GM19023 (cell line): ENCODE measurements at regions not wholly inside any gene's neighbourhood (a gene's known extent, or its start where the extent isn't known, plus 50 kb on each side); places are given as distances from the start of the nearest gene placed in this dataset.
"Not testable (repeated sequence)": the region's sequence is repeated elsewhere in the genome, so short reads cannot be mapped to it uniquely, and the experiment has no call there.

Source experiments
- ATAC-seq: cut with Tn5 transposase; IDR thresholded peaks from one replicate; pipeline ENCODE4 v1.9.1; 2021; ENCODE audit warnings: mild to moderate bottlenecking, moderate library complexity; ENCODE audit not compliant: unreplicated experiment

DNA sequence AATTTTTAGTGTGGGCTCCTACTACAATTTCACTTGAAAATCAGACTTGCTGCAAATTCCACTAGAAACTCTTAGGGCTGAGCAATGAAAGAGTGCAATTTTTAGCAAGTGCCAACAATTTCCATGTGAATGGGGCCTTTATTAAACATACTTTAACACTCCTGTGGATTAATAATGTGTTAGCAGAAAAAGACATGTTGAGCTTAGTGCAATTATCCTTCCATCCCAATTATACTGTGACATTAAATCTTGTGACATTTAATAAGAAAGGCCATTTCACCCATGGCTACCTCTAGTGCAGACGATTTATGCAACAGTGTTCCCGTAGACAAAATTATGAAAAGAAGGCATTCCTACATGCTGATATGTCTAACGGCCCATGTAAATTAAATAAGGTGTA lies 639.7 kb downstream of the STK39 start:
- ATAC-seq: no peak

DNA sequence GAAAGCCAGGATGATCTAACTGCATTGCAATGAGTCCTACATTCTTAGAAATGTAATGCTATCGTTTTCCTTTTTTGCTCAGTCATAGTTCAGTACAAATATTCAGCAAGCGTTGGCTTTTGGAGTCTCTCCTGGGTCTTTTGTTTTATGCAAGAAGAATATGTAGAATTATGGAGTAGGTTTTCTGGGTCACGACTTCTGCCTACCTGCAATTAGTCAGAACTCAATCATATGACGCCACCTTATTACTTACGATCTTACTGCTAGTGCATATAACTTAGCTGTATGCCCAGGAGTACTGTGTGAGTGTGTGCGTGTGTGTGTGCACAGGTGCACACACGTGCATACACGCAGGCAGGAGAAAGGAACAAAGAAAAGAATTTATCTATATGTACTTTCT lies 640.2 kb downstream of the STK39 start:
- ATAC-seq: no peak

DNA sequence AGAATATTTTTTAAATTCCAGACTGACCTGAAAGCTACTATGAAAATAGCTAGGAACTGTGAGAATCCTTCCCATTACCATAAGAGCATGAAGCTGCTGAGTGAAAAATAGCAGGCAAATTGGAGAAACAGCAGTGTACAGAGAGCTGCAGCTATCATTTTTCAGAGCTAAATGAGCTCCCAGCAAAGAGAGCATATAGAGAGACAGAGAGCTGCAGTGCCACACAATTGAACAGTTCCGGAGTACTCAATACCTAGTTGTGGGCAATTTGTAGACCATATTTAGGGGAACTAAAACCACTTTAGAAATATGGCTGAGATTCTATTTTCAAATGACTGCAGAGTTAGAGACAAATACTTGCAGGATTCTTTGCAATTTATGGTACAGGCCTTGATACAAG lies 645.3 kb downstream of the STK39 start:
- no peak for ATAC-seq

DNA sequence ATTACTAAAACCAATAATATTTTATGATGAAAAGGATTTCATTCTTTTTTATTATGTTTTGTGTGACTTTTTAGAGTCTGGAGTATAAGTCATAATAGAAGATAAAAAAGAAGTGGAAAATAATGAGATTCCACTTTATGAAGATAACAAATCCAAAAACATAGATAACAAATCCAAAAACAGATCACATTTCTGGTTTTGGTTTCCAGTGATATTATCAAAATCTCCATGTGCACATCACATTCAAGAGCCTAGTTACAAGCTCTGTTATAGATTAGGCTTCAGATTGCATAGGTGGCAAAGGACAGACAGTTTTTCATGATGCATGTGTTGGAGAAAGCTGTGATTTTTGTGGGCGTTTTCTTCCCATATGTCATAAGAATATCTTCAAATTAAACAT lies 648.2 kb downstream of the STK39 start:
- no peak for ATAC-seq

DNA sequence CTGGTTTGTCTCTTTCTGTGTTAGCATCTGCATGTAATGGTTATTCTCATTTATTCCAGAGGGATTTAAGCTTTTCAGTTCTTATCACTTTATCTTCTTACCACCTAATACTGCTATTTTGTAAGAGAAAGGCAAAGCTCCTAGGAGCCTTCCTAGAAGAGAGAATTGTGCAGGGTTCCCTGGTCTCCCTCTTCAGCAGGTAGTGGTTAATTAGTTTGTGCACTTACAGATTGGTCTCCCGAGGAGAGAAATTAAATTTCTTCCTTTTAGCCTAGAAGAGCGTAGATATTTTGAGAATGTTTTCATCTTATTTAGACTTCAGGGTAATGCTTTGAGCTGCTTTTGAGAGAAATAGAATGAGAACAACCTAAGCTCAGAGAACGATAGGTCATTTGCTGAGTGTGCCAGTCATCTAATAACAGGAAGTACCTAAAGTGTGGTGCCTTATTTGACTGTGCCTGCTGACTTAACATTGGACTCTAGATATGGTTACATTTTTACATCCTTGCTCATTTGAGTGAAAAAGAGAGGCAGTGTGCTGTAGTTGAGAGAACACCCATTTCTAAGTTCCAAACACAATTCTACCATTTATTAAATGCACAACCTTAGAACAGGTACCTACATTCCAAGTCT lies 651.4 kb downstream of the STK39 start:
- ATAC-seq: peak; percentile 67

DNA sequence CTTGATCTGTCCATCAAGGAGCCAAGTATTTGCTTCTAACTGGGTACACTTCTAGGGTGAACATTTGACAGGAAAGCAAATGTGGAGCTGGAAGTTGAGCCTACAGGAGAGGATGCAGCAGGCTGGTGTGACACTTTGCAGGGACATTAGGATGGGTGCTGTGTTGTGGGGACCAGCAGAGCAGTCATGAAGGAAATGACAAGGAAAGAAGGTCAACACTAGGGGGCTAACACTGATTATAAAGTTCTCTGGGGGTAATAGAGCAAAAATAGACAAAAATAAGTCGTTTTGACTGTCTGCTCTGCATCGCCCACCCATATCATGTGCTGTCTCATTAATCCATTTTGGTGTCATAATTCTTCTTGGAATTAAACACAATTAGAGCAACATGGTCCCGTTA lies 652.4 kb downstream of the STK39 start:
- ATAC-seq: no peak

DNA sequence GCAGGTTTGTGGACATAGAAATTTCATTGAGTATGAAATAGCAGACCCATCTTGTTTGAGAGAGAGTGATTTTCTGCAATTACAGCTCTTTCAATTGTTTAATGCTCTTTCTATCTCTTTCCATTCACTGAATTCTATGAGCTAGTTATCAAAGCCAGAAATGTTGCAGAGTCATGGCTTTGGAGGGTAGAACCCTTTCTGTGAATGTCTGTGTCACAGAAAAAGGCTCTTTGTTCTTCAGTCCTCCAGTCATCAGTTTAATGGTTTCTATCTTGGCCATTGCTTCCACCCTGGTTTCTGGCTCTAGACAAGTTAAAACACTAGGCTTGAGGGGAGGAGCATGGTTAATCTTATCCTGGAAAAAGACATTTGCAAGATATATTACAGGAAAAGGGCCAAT lies 655.0 kb downstream of the STK39 start:
- no peak for ATAC-seq

DNA sequence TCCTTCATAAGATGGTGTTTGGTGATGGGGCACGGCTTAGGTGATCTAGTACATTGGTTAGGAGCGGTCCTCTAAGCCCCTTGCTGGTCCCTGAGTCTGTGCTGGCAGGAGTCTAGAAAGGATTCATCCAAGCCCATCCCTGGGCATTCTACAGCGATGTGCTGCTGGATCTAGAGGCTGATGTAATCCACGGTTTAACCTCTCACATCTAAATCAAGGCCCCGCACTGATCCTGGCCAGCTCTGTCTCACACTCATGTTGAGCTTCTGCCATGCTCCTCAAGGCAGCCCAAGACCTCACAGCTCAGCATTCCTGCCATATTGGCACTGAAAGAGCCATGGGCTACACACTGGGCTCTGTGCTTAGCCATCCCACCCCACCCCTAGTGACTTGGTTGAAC lies 664.8 kb downstream of the STK39 start:
- no peak for ATAC-seq

DNA sequence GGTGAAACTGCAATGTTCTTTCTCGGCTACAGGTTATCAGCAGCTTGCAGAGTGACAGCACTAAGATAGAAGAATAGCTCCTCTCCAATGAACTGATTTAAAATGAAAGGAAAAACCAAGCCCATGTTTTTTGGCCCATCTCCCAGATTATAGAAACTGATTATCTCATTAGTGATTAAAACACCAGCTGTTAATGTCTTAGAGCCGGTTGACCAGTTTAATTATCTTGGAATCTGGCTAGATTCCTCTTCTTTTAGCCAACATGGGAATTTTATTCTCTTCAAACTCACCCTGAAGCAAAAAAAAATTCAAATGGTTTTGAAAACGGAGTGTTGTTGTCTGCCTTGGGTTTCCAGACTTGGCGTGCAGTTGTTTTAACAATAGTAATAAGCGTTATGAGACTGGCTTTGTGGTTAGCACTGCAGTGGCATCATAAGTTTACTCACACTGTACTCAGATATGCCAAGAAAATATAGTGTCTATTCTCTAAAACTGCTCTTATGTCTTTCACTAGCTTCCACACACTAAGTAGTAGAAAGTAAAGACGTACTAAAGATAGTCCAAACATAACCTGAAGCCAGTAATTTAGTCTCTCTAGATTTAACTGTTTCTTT lies 665.3 kb downstream of the STK39 start:
- no peak for ATAC-seq

DNA sequence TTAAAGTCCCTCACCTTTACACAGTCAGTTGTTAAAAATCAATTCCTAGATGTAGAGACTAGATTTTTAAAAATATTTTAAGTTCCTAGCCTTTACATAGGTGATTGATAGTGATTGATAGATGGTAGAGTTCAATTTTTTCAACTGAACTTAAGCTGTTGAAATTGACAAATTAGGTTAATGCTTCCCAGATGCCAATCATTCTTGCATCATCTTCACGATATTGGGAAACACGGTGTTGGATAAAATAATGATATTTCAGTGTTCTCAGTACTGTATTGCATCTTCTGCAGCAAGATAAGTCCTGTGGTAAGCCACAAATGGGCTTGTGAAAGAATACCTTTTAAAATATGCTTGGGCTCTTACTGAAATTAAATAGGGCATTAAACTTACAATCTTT lies 667.6 kb downstream of the STK39 start:
- no peak for ATAC-seq

DNA sequence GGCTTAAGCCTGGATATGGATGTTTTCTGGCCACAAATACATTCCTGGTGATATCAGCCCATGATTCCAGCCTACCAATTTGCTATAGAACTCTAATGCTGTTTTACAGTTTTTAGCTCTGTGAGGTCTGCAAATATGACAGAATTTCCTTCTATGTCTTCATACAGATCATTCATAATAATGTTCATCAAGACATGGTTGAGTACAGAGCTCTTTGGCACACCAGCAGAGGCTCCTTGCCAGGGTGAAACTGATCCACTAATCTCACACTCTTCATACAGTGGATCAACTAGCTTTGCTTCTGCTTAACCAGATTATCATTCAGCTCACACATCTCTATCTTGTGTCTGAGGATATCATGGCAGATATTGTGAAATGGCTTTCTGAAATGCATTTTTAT lies 672.1 kb downstream of the STK39 start:
- no peak for ATAC-seq

DNA sequence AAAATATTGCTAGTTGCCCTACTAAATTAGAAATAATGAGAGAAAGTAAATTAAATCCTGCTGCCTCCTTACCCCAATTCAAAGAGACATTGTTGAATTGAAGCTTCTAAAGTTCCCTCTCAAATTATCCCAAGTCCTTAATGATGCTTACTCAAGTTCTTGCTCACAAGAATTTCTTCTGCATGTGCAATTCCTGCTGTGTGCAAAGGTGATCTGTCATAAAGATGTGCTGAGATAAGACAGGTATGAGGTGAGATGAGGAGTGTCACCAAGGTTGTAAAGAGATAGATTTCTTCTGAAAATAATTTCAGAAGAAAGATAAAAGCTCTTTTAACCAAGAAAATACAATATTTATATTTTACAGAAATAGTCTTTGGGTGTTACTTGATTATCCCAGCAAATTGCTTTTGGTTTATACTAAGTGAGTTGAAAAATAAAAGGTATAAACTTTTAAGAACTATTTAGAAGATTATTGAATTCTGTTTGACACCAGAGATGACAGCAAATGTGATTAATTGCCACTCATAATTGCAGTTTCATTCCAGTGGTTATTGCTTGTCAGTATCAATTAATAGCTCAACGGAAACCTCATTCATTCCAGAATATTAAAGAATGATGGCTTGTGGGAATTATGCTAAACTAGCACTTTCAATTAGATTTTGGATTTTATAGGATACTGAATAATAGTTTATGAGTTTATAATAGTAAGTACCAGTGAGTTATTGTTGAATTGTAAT lies 674.3 kb downstream of the STK39 start:
- ATAC-seq: no peak

DNA sequence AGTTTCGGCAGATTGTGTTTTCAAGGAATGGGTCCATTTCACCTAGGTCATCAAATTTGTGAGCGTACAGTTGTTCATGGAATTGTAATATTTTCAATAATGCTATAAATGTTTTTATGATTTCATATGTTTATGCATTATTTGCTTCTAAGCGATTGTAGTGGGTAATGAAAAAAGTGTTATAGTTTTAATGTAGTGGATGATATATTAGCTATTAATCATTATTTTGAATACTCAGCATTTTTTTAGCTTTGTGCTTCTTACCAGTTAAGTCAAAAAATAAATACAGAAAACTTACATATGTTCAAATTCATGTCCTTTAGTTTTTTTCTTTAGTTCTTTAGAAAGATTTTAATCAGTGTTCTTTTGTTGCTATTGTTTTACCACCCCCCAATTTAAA lies 677.0 kb downstream of the STK39 start:
- no peak for ATAC-seq

DNA sequence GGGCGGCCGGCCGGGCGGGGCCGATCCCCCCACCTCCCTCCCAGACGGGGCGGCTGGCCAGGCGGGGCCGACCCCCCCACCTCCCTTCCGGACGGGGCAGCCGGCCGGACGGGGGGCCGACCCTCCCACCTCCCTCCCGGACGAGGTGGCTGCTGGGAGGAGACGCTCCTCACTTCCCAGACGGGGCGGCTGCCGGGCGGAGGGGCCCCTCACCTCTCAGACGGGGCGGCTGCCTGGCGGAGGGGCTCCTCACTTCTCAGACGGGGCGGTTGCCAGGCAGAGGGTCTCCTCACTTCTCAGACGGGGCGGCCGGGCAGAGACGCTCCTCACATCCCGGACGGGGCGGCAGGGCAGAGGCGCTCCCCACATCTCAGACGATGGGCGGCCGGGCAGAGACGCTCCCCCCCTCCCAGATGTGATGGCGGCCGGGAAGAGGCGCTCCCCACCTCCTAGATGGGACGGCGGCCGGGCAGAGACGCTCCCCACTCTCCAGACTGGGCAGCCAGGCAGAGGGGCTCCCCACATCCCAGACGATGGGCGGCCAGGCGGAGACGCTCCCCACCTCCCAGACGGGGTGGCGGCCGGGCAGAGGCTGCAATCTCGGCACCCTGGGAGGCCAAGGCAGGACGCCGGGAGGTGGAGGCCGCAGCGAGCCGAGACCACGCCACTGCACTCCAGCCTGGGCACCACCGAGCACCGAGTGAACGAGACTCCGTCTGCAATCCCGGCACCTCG lies 675.8 kb downstream of the XIRP2 start:
- ATAC-seq: not testable (repeated sequence)

DNA sequence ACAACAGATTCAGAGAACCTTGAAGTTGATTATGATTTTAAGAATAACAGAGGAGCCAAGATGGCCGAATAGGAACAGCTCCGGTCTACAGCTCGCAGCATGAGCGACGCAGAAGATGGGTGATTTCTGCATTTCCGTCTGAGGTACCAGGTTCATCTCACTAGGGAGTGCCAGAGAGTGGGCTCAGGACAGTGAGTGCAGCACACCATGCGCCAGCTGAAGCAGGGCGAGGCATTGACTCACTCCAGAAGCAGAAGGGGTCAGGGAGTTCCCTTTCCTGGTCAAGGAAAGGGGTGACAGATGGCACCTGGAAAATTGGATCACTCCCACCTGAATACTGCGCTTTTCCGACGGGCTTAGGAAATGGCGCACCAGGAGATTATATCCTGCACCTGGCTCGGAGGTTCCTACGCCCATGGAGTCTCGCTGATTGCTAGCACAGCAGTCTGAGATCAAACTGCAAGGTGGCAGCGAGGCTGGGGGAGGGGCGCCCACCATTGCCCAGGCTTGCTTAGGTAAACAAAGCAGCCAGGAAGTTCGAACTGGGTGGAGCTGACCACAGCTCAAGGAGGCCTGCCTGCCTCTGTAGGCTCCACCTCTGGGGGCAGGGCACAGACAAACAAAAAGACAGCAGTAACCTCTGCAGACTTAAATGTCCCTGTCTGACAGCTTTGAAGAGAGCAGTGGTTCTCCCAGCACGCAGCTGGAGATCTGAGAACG lies 670.2 kb downstream of the XIRP2 start:
- ATAC-seq: not testable (repeated sequence)

DNA sequence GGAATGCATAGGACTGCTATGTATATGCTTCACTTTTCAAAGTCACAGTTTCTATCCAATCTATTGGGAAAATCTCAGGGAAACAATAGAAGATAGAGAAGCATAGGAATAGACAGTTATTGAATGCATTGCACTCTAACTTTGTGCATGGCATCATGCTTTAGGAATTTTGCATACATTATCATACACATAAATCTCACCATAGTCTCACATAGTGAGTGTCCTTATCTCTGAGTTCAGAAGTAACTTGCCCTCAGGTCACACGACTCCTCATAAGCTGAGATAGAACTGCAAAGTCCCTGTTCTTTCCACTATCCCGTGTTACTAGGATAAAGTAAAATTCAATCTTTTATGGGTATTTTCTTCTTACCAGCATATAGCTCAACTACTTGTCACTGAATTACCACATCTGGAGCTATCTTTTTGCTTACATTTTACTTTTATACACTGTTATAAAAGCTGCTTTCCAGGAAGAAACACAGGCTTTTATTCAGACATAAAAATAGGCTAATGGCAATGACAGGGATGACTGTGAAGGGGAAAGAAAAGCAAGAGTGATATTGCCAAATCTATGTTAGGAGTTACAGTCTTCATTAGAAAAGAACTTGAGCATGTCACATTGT lies 666.9 kb downstream of the XIRP2 start:
- ATAC-seq: no peak

DNA sequence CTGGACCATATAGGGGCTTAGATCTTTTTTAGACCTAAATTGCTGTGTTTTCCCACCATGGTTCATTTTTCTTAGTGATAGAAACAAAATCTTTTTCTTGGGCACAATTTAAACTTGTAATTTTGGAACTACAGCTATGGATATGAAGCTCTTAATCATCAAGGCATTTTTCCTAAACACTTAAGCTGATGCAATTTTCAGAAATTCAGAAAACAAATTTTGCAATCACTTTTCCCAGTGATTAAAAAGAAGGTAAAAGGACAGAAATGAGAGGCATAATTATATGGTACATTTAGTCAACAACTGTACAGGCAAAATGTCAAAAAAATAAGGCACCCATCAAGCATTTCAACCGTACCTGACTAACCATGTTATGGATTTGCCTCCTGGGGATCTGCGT lies 665.4 kb downstream of the XIRP2 start:
- ATAC-seq: no peak

DNA sequence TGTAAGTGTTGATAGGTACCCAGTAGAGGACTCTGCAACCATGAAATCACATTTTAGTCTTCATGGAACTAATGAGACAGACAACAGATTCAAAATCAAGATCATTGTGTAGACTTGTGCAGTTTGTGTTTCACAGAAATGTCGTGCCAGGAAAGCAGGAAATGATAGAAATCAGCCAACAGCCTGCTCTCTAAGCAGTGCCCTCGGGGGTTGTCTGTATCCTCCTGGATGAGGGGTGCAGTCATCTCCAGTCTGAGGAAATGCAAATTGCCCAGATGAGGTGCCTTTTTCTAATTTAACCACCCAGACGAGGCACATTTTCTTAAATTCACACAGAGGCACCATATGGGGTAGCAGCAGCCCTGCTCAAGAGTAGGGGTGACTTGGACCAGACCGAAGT lies 663.1 kb downstream of the XIRP2 start:
- ATAC-seq: no peak

DNA sequence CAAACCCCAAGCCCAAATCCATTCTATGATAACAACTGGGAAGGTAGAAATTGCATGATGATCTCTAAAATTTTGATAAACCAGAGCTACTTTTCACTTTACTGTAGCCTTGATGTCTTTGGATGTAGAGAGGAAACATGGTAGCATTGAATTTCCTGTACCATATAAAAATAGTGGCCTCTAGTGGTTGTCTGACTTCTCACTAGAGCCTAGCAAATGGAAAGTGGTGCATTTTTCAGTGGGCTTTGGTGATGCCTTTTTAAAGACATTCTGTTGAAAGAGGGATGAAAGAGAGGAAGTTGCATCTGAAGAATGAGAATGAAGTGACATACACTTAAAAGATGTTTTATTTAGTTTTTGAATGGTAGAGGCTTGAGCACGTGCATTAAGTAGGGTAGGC lies 662.2 kb downstream of the XIRP2 start:
- no peak for ATAC-seq

DNA sequence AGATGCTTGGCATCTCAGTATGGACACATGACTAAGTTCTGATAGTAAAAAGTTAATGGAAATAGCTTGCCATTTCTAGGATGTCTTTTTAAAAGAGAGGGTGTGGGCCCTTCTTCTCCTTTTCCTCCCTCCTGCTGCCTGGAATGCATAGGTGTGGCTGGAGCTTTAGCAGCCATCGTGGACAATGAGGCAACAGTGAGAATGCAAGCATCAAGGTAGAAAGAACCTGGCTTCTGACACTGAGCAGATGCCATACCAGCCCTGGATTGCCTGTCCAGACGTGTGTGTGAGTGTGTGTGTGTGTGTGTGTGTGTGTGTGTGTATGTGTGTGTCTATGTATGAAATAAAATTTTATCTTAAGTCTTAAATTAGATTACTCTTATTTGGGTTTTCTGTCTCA lies 660.1 kb downstream of the XIRP2 start:
- ATAC-seq: no peak

DNA sequence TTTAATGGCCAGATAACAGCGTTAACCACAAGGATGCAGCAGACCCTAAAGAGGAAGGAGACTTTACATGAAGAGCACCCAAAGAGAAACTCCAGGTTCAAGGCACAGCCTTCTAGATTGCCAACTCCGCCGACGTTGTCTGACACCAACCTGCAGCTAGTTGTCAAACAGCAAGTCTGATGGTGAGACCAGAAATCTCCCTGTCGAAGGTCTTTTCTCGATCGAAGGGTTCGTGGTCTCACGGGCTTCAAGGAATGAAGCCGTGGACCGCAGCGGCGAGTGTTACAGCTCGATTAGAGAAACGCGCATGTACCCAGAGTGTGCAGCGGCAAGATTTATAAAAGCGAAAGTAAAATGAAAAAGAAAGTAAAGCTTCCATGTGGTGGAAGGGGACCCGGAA lies 656.3 kb downstream of the XIRP2 start:
- no peak for ATAC-seq
